GM18909 (cell line): ENCODE measurements at regions not wholly inside any gene's neighbourhood (a gene's known extent, or its start where the extent isn't known, plus 50 kb on each side); places are given as distances from the start of the nearest gene placed in this dataset.

Experiments
- ATAC-seq: cut with Tn5 transposase; IDR thresholded peaks from one replicate; pipeline ENCODE4 v1.9.1; 2021; ENCODE audit warnings: mild to moderate bottlenecking; ENCODE audit not compliant: unreplicated experiment, poor library complexity

- ATAC-seq, result no peak
These were observed 403.1 kb downstream of the TLE4 start for GRCh38 chr9:79974806-79975422.

- ATAC-seq, result no peak
These were observed 401.9 kb downstream of the TLE4 start for GRCh38 chr9:79973627-79974026.

- no peak for ATAC-seq
These were observed 398.3 kb downstream of the TLE4 start for GRCh38 chr9:79970146-79970425.

DNA sequence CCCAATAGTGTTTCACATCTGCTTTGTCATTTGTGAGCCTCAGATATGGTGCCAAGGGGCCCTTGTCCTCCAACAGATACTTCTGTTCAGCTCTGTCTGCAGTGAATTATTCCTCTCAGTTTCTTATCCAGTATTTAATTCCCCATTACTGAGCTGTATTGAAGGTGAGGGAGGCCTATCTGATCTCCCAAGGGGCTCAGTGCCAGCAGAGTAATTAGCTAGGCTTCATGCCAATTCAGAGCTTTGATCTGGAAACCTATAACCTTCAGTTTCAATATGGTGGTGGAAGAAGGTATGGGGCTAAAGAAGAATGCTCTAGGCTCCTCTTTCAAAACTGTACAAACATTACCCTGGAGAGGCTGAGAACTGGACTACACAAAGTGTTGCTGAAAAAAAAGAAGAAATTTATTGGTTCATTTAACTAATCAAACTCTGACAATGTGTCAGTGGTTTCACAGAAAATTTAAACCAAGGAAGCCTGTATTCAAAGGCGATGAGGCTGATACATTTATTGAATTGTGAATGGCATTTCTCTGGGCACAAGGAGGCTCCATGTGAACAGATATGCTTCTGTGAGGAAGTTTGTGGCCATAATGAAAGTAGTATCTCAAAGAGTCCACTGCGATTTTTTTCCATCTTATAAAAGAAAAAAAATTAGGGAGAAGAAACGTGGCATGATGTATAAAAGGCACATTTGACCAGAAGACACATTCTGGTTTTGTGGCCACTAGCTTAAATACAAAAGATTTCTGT lies 397.8 kb downstream of the TLE4 start:
- no peak for ATAC-seq

GRCh38 chr9:79968533-79968932 lies 396.8 kb downstream of the TLE4 start:
- no peak for ATAC-seq

DNA sequence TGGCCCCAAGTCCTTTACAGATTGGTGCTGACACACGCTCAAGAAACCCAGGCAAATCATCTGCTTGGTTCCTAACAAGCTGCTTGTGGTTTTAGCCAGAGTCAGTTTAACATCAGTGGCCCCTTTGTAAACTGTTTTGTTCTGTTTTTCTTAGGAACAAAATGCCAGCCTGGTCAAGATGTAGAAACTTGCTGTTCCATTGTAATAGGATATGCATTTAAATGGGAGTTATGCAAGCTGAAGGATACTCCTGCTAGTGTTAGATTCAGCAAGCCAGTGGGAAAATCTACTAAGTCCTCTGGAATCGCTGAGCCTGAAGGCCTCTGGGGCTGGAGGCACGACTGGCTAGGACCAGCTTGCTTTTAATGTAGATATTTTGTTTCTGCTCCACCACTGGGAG lies 391.1 kb downstream of the TLE4 start:
- no peak for ATAC-seq

- no peak for ATAC-seq
These were observed 390.4 kb downstream of the TLE4 start for GRCh38 chr9:79962150-79962549.

DNA sequence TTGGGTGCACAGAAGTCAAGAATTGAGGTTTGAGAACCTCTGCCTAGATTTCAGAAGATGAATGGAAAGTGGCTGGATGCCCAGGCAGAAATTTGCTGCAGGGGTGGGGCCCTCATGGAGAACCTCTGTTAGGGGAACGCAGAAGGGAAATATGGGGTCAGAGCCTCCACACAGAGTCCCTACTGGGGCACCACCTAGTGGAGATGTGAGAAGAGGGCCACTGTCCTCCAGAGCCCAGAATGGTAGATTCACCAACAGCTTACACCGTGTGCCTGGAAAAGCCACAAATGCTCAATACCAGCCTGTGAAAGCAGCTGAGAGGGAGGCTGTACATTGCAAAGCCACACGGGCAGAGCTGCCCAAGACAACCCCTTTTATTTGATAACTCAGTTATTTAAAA lies 383.5 kb downstream of the TLE4 start:
- no peak for ATAC-seq

DNA sequence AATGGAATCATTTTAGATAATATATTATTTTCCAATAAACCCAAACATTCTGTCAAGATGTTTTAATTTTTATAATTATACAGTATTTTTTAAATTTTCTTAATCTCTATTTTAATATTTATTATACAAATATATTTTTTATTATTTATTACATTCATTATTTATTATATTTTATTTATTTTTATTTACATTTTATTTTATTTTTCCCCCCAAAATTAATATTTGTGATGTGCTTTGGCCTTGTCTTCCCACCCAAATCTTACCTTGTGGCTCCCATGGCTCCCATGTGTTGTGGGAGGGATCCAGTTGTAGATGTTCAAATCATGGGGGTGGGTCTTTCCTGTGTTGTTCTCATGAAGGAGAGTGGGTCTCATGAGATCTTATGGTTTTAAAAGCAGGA lies 382.1 kb downstream of the TLE4 start:
- ATAC-seq, result no peak

DNA sequence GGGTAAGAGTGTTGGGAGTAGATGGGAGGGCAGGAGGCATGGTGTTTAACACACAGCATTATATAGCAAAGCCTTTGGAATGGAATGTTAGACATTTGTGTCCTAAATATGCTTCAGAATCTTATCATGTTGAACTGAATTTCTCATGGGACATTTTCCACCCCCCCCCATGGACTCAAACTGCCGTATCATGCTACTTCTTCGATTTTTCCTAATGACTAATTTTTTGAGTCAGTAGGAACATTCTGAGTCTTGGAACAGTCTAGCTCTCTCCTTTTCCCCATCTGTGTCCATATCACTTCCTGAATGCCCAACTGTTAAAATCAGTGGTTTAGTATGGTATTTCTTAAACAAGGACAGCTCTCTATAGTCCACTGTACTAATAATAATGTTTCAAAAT lies 380.6 kb downstream of the TLE4 start:
- ATAC-seq, result no peak

- no peak for ATAC-seq
These were observed 374.9 kb downstream of the TLE4 start for GRCh38 chr9:79946712-79947111.

- no peak for ATAC-seq
These were observed 373.7 kb downstream of the TLE4 start for GRCh38 chr9:79945495-79945894.

- ATAC-seq, result no peak
These were observed 373.3 kb downstream of the TLE4 start for GRCh38 chr9:79945016-79945415.

DNA sequence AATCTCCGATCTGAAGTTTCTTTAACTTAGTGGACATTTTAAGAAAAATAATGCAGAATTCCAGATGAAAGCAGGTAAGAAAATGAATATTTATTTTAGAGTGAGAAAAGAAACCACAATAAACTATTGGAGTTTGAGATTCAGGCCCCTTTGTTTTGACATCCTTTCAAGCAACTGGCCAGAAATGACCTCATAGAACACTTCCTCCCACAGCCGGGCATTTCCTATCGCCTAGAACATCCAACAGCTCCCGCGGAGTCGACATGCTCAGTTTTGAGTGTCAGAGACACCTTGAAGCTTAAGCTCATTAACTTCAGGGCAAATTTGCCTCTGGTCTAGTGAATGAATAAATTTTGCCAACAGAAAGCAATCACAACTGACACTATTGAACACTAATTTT lies 369.2 kb downstream of the TLE4 start:
- ATAC-seq, result no peak

DNA sequence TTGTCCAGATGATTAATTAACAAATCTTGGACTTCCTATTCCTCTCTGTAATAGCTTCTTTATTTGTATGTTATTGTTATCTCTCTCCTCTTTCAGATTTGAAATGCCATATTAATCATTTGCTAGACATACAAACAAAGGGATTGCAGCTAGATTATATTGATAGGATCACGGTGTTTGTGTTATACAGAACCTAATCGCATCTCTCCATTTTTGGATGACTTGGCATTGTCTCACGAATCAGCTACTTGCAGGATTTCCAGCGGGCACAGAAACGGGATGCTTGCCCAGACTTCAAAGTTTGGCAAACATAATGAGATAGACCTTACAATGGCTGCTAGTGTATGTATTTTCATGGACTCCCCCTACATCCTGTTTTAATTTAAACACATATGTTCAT lies 368.1 kb downstream of the TLE4 start:
- no peak for ATAC-seq

GRCh38 chr9:79936336-79936735 lies 364.6 kb downstream of the TLE4 start:
- ATAC-seq, result no peak

DNA sequence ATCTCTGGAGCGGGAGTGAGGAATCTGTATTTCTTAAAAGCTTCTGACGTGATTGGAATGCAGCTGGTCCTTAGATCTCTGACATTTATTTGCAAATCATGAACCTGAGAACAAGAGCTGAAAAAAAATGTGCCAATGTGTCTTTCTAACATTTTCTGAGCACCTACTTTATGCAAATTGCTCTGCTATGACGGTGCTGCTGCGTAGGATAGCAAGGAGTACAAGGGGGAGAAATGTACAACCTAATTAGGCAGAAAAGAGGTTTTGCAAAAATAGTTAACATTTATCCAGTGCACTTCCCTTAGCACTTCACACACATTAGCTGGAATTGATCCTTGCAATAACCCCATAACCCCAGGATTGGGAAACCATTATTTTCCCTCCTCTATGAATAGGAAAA lies 357.5 kb downstream of the TLE4 start:
- ATAC-seq, result no peak

DNA sequence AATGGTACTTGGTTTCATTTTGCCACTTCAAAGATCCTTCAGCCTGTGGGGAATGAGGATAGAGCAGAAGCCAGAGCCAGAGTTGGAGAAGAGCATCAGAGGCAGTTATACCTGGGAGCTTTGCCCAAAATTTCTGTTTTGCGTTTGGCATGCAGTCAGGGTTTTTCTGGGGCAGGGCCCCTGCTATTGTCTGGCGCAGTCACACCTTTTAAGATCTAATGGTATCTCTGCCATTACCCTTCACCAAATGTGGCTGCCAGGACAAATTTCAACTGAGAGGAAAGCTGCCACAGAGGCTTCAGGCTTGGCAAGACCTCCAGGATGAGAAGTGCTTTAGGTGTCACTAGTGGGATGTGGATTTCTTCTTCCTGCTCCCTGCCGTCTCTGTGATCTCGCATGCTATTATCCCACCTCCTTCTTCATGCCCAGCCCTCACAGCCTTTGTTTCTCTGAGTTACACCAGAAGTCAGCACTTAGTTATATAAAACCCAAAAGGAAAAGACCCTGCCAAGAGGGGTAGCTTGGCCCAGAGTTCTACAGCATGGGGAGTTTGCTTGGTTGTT lies 357.0 kb downstream of the TLE4 start:
- no peak for ATAC-seq

GRCh38 chr9:79925326-79925725 lies 353.6 kb downstream of the TLE4 start:
- no peak for ATAC-seq

DNA sequence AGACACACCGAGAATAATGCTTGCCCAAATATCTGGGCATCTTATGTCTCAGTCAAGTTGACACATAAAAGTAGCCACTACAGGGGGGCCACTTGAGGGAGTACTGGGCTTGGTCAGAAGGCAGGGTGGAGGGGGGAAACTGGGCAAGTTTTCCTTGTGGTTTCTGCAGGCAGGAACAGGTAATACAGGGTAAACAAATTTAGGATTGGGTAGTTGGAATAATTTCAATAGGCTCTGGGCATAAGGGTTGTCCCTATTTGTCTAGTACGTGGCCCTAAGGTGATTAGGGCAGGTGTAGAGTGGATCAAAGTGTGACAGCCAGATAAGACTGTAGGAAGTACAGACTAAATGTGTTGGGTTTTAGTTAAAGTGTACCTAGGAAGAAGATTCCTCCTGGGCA lies 353.1 kb downstream of the TLE4 start:
- no peak for ATAC-seq

GRCh38 chr9:79917421-79917820 lies 345.7 kb downstream of the TLE4 start:
- no peak for ATAC-seq

- no peak for ATAC-seq
These were observed 342.1 kb downstream of the TLE4 start for GRCh38 chr9:79913867-79914266.
